Transverse colon (tissue), 4 donors: ENCODE measurements at regions not wholly inside any gene's neighbourhood (a gene's known extent, or its start where the extent isn't known, plus 50 kb on each side); places are given as distances from the start of the nearest gene placed in this dataset.
"Not testable (repeated sequence)": the region's sequence is repeated elsewhere in the genome, so short reads cannot be mapped to it uniquely, and the experiment has no call there.

ENCODE experiments used
- DNase-seq: peaks from one replicate; pipeline ENCODE4 v3.0.0-alpha.2; 2019
- H3K27ac ChIP-seq, 4 donors: fragments of 200-600 bp; sonication (generic); 2 replicates each; pipeline ENCODE4 v1.5.1; 2016 to 2018; ENCODE audit warnings: inconsistent platforms in 4 of 4
- H3K27me3 ChIP-seq: fragments of 200-600 bp; sonication (generic); 2 replicates; pipeline ENCODE4 v1.5.1; 2017; ENCODE audit warnings: inconsistent platforms
- H3K36me3 ChIP-seq, 4 donors: fragments of 200-600 bp; sonication (generic); 2 replicates each; pipeline ENCODE4 v1.5.1; 2017 to 2019; ENCODE audit warnings: inconsistent platforms in 4 of 4
- H3K4me1 ChIP-seq, 4 donors: fragments of 200-600 bp; sonication (generic); 2 replicates each; pipeline ENCODE4 v1.5.1; 2017 to 2020; ENCODE audit warnings: inconsistent platforms in 4 of 4
- H3K4me3 ChIP-seq, 4 donors: fragments of 200-600 bp; sonication (generic); 1 replicate in 1 of 4; 2 replicates in 3 of 4; pipeline versions ENCODE4 v1.5.1 to v1.6.1; 2017 to 2019; ENCODE audit warnings: inconsistent platforms in 4 of 4
- H3K9me3 ChIP-seq, 2 donors: fragments of 200-600 bp; sonication (generic); 2 replicates each; pipeline ENCODE4 v1.5.1; 2017 to 2019; ENCODE audit warnings: inconsistent platforms in 2 of 2
- EP300 ChIP-seq: sonication (generic); formaldehyde crosslinking; IDR thresholded peaks from one replicate; pipeline ENCODE4 v1.6.1; 2017; ENCODE audit warnings: antibody characterized with exemption, low read depth
- POLR2A ChIP-seq: fragments of 450-650 bp; IDR thresholded peaks from one replicate; pipeline ENCODE4 v1.6.1; 2016; ENCODE audit warnings: antibody characterized with exemption, mild to moderate bottlenecking, moderate library complexity
- POLR2AphosphoS5 ChIP-seq, 3 donors: sonication (generic); formaldehyde crosslinking; IDR thresholded peaks; one replicate each; pipeline ENCODE4 v1.6.1; 2016; ENCODE audit warnings: antibody characterized with exemption in 3 of 3
- WGBS, 2 donors: methylation state at CpG; one replicate each; pipeline ENCODE4 v1.1.5; 2018; ENCODE audit warnings: low coverage in 1 of 2; 5-methylcytosine and 5-hydroxymethylcytosine counted together
- in situ Hi-C, 4 donors: fragments of 200-750 bp; cut with MboI; loops; one replicate each; pipeline versions ENCODE4 v1.15.0 to v1.15.1; 2017; ENCODE audit warnings: low sequenced_read_pairs in 3 of 4, low pct_ligation_motif_present in 1 of 4, low pct_unique_long_range_greater_than_20kb in 1 of 4
- intact Hi-C: fragments of 100-400 bp; cut with DNase I; formaldehyde crosslinking; loops from one replicate; pipeline ENCODE4 v1.15.1; 2023; ENCODE audit warnings: low total_unique reads
- TF ChIP-seq, protein P1 (sequence below), 5 experiments: fragments of 200-600 bp in 3 of 5; fragments of 450-650 bp in 2 of 5; sonication (generic) in 3 of 5; IDR thresholded peaks; 1 replicate in 2 of 5; 2 replicates in 3 of 5; pipeline ENCODE4 v1.5.1; 2016 to 2017; ENCODE audit warnings: antibody characterized with exemption in 5 of 5, inconsistent platforms in 3 of 5, mild to moderate bottlenecking in 2 of 5, moderate library complexity in 1 of 5

DNA sequence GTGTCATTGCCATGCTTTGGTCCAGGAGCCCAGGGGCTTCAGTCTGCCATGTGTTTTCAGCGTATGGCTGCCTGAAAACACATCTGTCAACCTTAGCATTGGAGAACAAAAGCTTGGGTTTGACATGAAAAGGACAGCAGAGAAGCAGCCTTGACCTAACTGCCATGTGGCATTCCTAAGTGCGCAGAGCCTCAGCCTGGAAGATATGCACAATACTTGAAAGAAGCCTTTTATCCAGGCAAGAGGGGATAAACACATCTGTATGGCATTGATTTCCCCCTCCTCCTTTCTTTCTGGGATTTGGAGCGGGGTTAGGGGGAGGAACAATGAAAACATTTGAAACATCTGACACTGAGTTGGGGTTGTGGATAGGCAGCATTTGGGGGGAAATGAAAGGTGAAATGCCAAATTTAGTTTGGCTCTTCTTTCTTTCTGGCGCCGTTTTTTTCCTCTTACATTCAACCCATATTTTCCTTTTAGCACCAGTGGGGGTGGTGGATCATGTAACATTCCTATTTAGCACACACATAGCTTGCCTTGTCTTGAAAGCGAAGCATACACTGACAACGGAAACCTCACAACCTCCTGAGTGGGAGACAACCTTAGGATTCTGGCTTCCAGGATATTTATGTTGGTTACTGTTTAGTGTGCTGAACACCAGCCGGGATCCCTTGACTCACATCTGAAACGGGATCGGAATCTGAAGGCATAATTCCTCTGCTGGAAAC, 177.0 kb downstream of the C12orf75 start:
- Histone ChIP-seq H3K9me3 (no peaks in the 10 kb centered on the region), H3K27me3 (no peaks in the 10 kb centered on the region), H3K4me1 (no peaks in the 10 kb centered on the region), H3K27ac (no peak overlapping the region), H3K4me3 (no peak overlapping the region), H3K36me3 (no peaks in the 10 kb centered on the region)
- 82 to 84% methylated on average over 8 to 10 of the region's 10 CpGs for WGBS, 2 donors
- intact Hi-C loops: no loop called here
- TF ChIP-seq EP300 (no peak), POLR2A (no peak), POLR2AphosphoS5 (IDR thresholded peaks at IDR 0.05) (no peak)
- TF ChIP-seq, protein P1, sequence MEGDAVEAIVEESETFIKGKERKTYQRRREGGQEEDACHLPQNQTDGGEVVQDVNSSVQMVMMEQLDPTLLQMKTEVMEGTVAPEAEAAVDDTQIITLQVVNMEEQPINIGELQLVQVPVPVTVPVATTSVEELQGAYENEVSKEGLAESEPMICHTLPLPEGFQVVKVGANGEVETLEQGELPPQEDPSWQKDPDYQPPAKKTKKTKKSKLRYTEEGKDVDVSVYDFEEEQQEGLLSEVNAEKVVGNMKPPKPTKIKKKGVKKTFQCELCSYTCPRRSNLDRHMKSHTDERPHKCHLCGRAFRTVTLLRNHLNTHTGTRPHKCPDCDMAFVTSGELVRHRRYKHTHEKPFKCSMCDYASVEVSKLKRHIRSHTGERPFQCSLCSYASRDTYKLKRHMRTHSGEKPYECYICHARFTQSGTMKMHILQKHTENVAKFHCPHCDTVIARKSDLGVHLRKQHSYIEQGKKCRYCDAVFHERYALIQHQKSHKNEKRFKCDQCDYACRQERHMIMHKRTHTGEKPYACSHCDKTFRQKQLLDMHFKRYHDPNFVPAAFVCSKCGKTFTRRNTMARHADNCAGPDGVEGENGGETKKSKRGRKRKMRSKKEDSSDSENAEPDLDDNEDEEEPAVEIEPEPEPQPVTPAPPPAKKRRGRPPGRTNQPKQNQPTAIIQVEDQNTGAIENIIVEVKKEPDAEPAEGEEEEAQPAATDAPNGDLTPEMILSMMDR (IDR thresholded peaks at IDR 0.05): no peak
- DNase-seq: no peak
- in situ Hi-C loops: no loop called here

DNA sequence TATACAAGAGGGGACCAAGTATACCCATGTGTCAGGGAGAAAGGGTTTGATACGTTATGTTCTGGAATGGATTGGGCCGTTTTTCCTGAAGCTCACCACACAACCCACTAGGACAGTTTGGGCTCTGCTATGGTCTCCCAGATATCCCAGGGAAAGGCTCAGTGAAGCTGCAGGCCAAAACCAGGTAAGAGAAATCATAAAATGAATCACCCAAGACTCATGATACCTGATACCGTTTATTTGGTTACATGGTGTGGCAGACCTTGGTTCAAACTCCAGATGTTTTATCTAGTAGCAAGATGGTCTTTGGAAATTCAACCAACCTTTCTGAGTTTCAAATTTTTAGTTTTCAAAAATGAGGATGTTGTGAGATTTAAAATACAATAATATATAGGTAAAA, 177.6 kb downstream of the C12orf75 start:
- 69 to 79% methylated on average over 3 of the region's 3 CpGs for WGBS, 2 donors
- DNase-seq: no peak
- H3K9me3 ChIP-seq: no peaks in the 10 kb centered on the region
- in situ Hi-C loops (no loop called here), intact Hi-C loops (no loop called here)
- H3K36me3 ChIP-seq: no peaks in the 10 kb centered on the region
- TF ChIP-seq POLR2A (no peak), EP300 (no peak), POLR2AphosphoS5 (IDR thresholded peaks at IDR 0.05) (no peak)
- TF ChIP-seq, protein P1 (IDR thresholded peaks at IDR 0.05): no peak
- no peak overlapping the region for H3K27ac ChIP-seq
- no peaks in the 10 kb centered on the region for H3K4me1 ChIP-seq
- H3K4me3 ChIP-seq: no peak overlapping the region
- no peaks in the 10 kb centered on the region for H3K27me3 ChIP-seq

DNA sequence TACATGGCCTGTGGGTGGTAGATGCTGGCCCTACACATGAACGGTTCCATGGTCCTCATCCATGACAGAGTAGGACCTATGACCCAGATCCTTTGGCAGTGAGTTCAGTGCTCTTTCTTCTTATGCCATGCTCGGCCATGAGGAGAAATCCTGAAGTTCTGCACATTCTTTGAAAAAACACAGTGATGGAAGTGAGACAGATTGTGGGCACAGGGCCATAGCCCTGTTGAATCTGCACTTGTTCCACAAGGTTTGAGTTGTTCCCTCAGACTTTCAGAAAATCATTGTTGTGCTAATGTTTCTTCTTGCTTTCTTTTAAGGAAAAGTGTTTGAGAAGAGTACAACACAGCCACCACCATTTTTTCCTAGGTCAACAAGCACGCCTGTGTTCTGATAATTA, 180.0 kb downstream of the C12orf75 start:
- Histone ChIP-seq H3K4me1 (no peaks in the 10 kb centered on the region), H3K9me3 (no peaks in the 10 kb centered on the region), H3K27me3 (no peaks in the 10 kb centered on the region), H3K27ac (no peak overlapping the region), H3K4me3 (no peak overlapping the region), H3K36me3 (no peaks in the 10 kb centered on the region)
- intact Hi-C loops: no loop called here
- 69 to 70% methylated on average over 1 to 3 of the region's 3 CpGs for WGBS, 2 donors
- TF ChIP-seq POLR2A (no peak), POLR2AphosphoS5 (IDR thresholded peaks at IDR 0.05) (no peak), EP300 (no peak)
- TF ChIP-seq, protein P1 (IDR thresholded peaks at IDR 0.05): no peak
- in situ Hi-C loops: no loop called here
- DNase-seq: no peak

DNA sequence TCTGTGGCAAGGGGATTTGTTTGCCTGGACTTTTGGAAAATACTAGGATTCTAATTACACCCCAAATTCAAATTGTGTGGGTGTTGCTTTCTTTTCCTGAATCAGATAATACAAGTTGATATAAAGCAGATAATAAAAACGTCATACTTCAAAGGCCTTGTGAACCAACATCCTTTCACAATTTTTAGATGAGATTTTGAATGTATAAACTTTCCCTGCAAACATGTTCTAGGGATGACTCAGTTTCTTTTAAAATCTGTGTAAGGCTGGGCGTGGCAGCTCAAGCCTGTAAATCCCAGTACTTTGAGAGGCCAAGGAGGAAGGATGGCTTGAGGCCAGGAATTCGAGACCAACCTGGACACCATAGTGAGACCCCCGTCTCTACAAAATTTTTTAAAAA, 182.4 kb downstream of the C12orf75 start:
- intact Hi-C loops, H3K27me3 ChIP-seq, H3K27ac ChIP-seq, H3K4me1 ChIP-seq, DNase-seq, in situ Hi-C loops, H3K36me3 ChIP-seq, H3K9me3 ChIP-seq, H3K4me3 ChIP-seq: not testable (repeated sequence)
- WGBS, 2 donors: 25 to 36% methylated on average over 1 to 4 of the region's 4 CpGs
